ENCODE measurements at regions not wholly inside any gene's neighbourhood (a gene's known extent, or its start where the extent isn't known, plus 50 kb on each side); places are given as distances from the start of the nearest gene placed in this dataset.

- TF ChIP-seq CTCF (IDR thresholded peaks at IDR 0.05; ENCODE audit: poor library complexity, severe bottlenecking) = no peak
- no peak for TF ChIP-seq REST (IDR thresholded peaks at IDR 0.05; ENCODE audit: borderline replicate concordance)
- no peak for TF ChIP-seq EZH2 (IDR thresholded peaks at IDR 0.05; ENCODE audit: borderline replicate concordance, insufficient read depth, low read length, poor library complexity, severe bottlenecking)
- TF ChIP-seq RAD21 (conservative IDR thresholded peaks at IDR 0.05) = no peak
- no peak for TF ChIP-seq EP300 (conservative IDR thresholded peaks at IDR 0.05; ENCODE audit: poor library complexity, severe bottlenecking)
- no peak for TF ChIP-seq MXI1 (conservative IDR thresholded peaks at IDR 0.05; ENCODE audit: poor library complexity, severe bottlenecking)
- no peak for TF ChIP-seq POLR2AphosphoS5 (IDR thresholded peaks at IDR 0.05)
- TF ChIP-seq TAF1 (IDR thresholded peaks at IDR 0.05; ENCODE audit: low read depth) = no peak
Observed at GRCh38 chr9:1962122-1962521, 53.0 kb upstream of the SMARCA2 start.

Data from neural cell (in vitro differentiated cells).